Stimulated activated CD4-positive, alpha-beta T cell treated with anti-CD3 and anti-CD28 coated beads, Interleukin-4, amount 100 ng/mL, for 4 hours (primary cell): ENCODE measurements at regions not wholly inside any gene's neighbourhood (a gene's known extent, or its start where the extent isn't known, plus 50 kb on each side); places are given as distances from the start of the nearest gene placed in this dataset.

Source experiments
- DNase-seq, 2 experiments: peaks; one replicate each; pipeline ENCODE4 v3.0.0-alpha.2; 2020

GRCh38 chr1:5311634-5312292 lies 657.4 kb downstream of the AJAP1 start:
- DNase-seq: no peak

GRCh38 chr1:5311147-5311546 lies 656.7 kb downstream of the AJAP1 start:
- DNase-seq: no peak

DNA sequence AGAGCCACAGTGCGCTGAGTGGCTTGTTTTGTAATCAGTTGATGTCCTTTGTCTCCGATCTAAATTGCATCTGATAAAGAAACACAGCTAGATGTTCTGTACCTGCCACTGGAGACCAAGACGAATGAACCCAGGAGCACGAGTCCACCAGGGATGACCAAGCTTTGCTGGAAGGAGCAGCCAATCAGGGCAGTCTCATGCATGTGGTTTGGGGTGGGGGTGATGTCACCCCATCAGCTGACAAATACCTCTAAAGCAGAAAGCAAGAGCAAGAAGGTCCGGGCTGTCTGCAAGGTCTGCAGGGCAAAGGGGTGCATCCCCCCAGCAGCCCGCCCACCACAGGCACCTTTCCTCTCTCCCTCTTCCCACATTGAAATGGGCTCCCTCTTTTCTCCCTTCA lies 653.8 kb downstream of the AJAP1 start:
- no peak for DNase-seq

- DNase-seq: no peak
These were observed 650.3 kb downstream of the AJAP1 start for GRCh38 chr1:5304702-5305101.

GRCh38 chr1:5298376-5298775 lies 644.0 kb downstream of the AJAP1 start:
- no peak for DNase-seq

GRCh38 chr1:5297886-5298239 lies 643.5 kb downstream of the AJAP1 start:
- no peak for DNase-seq

DNA sequence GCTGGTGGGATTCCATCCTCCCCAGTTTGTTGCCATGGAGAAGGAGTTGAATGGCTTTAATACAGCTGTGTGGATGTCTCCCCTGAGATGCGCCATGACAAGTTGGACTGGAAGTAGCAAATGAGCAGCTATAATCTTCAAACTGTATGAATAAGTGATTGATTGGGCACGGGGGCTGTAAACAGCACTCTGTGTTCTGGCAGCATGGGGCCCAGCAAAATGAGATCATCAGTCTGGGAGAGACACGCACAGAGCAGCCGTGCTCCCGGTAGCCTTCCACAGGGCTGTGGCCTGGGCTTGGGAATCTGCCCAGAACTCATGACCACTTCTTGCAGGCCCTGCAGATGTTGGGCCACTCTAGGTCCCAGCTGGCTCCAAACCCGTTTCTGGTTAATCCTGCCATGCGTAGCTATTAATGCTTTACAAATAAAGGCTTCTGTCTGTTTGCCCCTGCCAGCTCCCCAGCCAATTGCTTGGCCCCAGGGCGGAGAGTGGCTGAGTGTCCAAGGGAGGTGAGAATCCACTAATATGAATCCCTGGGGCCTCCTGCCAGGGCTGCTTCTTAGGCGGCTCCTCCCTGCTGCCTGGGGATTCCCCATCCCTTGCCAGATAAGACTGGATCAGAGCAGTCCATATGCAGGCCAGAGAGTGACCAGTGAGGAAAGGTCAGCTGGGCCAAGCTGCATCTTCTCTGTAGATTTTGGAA lies 642.9 kb downstream of the AJAP1 start:
- no peak for DNase-seq

- DNase-seq: no peak
These were observed 642.3 kb downstream of the AJAP1 start for GRCh38 chr1:5296557-5297179.

DNA sequence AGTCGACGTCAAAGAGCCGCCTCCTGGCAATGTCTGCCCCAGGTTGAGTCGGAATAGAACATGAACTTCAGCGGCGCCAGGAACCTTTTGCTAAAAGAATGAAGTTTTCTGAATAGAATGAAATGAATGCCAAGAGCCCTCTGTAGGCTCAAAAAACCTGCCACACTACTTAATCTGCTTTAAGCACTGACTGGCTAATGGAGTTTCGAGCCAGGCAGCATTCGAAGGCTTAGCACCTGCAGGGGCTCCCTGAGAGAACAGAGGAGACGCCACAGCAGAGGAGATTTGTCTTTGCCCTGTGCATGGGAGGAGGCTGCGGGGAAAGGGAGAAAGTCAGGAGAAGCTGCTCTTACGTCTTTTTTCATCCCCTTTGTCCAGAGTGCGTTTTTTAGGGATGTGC lies 641.7 kb downstream of the AJAP1 start:
- DNase-seq: no peak

DNA sequence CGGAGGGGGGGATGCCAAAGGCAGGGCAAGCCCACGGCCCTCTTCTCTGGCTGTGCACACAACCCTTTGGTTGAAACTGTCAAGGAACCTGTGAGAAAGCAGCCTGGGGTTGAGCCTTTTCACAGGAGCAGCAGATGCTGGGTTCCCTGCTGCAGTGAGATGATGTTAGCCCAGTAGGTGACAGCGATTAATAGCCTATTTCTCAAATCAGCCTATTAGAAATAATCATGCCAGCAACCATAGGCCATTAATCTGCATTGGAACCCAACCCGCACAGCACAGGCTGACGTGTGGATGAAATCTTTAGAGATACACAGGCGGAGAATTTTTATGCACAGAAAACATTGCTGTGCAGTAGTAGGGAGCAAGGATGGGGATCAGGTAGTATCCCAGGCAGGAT lies 637.5 kb downstream of the AJAP1 start:
- DNase-seq: no peak

- no peak for DNase-seq
These were observed 633.1 kb downstream of the AJAP1 start for GRCh38 chr1:5287178-5288150.

- peak; percentile 4 to 21 for DNase-seq
These were observed 631.8 kb downstream of the AJAP1 start for GRCh38 chr1:5286244-5286643.

DNA sequence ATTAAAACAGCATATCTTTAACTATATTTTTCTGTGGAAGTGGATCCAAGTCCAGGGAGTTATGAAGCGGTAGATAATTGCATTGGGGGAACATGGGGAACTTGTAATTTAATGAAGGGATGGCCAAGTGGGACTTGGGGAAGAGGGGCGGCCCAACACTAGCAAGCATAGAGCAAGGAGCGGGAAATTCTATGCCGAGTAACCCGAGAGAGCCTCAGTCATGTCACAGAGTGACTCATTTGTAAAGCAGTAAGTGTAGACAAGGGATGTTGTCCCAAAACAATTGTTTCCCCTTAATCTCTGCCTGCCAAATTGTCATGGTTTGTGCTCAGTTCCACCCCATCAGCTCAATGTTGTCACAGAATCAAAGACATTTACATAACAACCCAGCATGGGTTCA lies 620.1 kb downstream of the AJAP1 start:
- DNase-seq: no peak

- DNase-seq: no peak
These were observed 619.0 kb downstream of the AJAP1 start for GRCh38 chr1:5273280-5274003.

DNA sequence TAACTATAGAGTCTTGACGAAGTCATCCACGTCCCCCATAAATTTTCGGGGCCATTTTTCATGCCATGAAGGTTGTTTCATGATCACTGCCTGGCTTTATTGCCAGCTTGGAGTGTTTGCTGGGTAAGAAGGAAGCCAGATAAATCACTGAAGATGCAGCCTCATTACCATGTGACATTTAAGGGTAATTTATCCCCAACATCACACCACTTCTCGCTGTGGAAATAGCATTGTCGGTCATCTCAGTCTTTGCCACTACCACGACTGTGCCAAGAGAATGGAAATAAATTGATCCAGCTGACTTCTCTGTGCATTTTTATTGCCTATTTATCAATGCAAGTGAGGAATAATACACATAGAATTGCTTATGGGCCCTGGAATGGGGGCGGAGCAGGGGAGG lies 617.9 kb downstream of the AJAP1 start:
- DNase-seq: no peak

DNA sequence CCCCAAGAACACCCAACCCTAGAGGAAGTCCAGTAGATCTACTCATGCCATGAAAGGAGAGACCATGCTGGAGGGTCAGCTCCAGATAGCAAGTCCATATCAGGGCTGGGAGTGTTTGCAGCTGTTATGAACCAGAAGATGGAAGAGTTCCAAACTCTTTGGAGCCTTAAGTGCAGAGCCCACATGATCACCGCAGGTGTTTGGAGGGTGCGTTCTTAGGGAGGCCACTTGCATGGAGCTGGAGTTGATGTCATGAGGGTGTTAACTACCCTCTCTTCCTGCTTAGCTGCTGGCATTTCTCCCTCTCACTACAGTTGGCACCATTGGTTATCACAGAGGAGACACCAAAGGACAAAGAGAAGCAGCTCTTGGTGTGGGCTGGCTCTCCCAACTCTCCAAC lies 616.9 kb downstream of the AJAP1 start:
- no peak for DNase-seq

- no peak for DNase-seq
These were observed 615.5 kb downstream of the AJAP1 start for GRCh38 chr1:5269901-5270300.

DNA sequence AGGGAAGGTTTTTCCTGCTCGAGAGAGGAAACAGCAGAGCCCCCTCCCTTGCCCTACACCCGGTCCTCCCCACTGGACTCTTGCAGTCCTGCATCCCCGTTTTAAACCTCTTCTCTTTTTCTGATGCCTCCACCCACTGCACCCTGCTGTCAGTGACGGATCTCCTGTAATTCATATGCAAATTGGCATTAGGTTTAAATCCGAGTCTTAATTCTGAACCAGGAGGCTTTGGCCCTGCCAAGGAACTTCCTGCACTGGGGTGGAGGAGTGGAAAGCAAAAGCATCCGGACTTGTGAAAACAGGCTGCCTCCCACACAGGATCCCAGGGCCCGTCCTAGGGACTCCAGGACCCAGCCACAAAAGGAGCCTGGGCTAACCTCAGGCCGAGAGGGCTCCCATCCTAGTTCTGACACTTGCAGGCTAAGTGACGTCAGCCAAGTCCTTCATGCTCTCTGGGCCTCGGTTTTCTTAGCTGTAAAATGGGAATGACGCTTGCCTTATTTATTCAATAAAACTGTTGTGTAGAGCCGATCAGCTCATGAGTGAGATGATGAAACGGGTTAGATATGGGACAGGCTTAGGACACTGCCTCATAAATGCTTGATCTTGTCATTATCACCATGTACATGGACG lies 613.3 kb downstream of the AJAP1 start:
- no peak for DNase-seq

DNA sequence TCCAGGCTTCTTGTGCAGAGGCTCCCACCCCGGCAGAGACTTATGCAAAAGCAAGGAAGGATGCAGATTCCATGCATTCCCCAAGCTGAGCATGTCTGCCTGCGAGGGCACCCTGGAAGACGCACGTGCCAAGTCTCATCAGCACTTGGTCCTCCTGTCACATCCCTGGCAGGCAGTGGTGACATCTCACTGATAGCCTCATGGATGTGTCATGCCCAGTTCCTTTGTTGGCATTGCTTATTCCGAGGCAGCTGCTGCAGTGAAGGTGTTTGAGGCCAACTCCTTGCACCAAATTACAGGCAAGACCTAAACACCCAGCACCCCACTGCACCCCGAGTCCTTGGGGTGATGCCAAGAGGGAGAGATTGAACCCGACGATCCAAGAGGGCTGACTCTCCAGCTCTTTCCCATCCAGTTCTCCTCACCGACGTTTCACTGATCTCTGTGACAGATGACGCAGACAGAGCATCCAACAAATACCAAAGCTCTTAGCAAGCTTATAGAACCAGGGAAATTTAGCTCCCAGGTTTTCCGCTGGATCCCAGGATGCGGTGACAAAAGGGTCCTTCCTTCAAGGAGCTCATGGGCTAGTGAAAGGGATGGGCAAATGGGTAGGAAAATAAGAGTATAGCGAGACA lies 611.1 kb downstream of the AJAP1 start:
- no peak for DNase-seq

- no peak for DNase-seq
These were observed 610.1 kb downstream of the AJAP1 start for GRCh38 chr1:5264476-5264875.

GRCh38 chr1:5256793-5257192 lies 602.4 kb downstream of the AJAP1 start:
- DNase-seq: no peak

DNA sequence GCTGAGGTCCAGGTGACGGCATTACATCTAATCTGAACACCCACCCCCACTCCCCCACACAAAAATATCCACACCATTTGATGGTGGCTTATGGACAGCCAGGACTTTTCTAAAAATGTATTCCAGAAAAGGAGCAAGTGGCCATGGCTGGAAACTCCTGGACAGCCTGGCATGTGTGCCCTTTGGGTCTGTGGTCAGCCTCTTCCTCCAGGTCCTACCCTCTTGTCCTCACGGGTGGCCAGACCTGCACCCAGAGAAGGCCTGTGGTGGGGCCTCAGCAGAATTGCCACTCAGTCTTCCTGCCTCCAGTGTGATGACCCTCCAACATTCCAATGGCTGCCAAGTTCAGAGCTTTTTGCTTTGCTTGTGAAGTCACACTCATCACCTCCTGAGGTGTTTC lies 600.6 kb downstream of the AJAP1 start:
- DNase-seq: no peak
